Activated naive CD4-positive, alpha-beta T cell treated with anti-CD3 and anti-CD28 coated beads for 36 hours (primary cell): ENCODE measurements at regions not wholly inside any gene's neighbourhood (a gene's known extent, or its start where the extent isn't known, plus 50 kb on each side); places are given as distances from the start of the nearest gene placed in this dataset.
"Not testable (repeated sequence)": the region's sequence is repeated elsewhere in the genome, so short reads cannot be mapped to it uniquely, and the experiment has no call there.

Experiments used
- CTCF ChIA-PET: fragments of 350-600 bp; sonication (Branson Sonifier 250); formaldehyde crosslinking; loops from one replicate; lab custom pipeline; 2021; ENCODE audit warnings: antibody characterized with exemption; lab: Charles Lee
- DNase-seq: peaks from one replicate; pipeline ENCODE4 v3.0.0-alpha.2; 2020
- H3K27ac Mint-ChIP-seq: one replicate; pipeline ENCODE4 v1.8.0; 2021; ENCODE audit warnings: mild to moderate bottlenecking, mixed read lengths
- H3K27me3 Mint-ChIP-seq: one replicate; pipeline ENCODE4 v1.8.0; 2021; ENCODE audit warnings: low read depth, mixed read lengths
- H3K36me3 Mint-ChIP-seq: one replicate; pipeline ENCODE4 v1.8.0; 2021; ENCODE audit warnings: low read depth, mixed read lengths
- H3K4me1 Mint-ChIP-seq: one replicate; pipeline ENCODE4 v1.8.0; 2021; ENCODE audit warnings: low read depth, mixed read lengths
- H3K4me3 Mint-ChIP-seq: one replicate; pipeline ENCODE4 v1.8.0; 2021; ENCODE audit warnings: mild to moderate bottlenecking, moderate library complexity, mixed read lengths
- H3K9me3 Mint-ChIP-seq: one replicate; pipeline ENCODE4 v1.8.0; 2021; ENCODE audit warnings: mixed read lengths
- intact Hi-C: fragments of 100-400 bp; cut with micrococcal nuclease; formaldehyde crosslinking; loops from one replicate; pipeline ENCODE4 v1.15.1; 2023

DNA sequence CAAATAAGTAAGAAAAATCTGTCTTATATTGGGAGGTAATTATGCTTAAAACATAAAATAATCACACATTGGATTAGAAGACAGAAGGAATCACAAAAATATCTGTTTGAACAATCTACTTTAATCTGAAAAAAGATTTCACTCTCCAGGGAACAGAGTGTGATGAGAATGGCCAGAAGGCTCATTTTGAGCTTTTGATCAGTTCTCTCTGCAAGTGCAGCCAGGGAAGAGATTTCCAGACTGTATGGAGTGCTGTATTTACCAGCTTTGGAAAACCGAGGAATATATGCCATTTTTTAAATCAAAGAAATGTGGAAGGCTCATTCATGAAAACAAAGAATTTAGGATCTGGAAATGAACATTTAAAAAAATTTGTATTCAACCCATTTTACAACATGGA lies 83.0 kb upstream of the WAC start:
- H3K4me1 Mint-ChIP-seq, result no peaks in the 10 kb centered on the region
- H3K27me3 Mint-ChIP-seq, result peaks cover 6% of the 10 kb centered on the region
- H3K4me3 Mint-ChIP-seq, result no peak overlapping the region
- CTCF ChIA-PET, result interaction anchor here (1.2 kb wide), 1 partner anchor 18 kb away, joined by 3 read pairs; no protein-coding TSS in a partner anchor
- peaks cover 1% of the 10 kb centered on the region for H3K9me3 Mint-ChIP-seq
- no peak overlapping the region for H3K27ac Mint-ChIP-seq
- intact Hi-C loops, result no loop called here
- no peak for DNase-seq
- H3K36me3 Mint-ChIP-seq, result no peaks in the 10 kb centered on the region

GRCh38 chr10:28453926-28454325 lies 79.0 kb upstream of the WAC start:
- intact Hi-C loops, result no loop called here
- peaks cover 6% of the 10 kb centered on the region for H3K27me3 Mint-ChIP-seq
- H3K9me3 Mint-ChIP-seq, result peaks cover 2% of the 10 kb centered on the region
- H3K4me3 Mint-ChIP-seq, result no peak overlapping the region
- DNase-seq, result no peak
- H3K4me1 Mint-ChIP-seq, result no peaks in the 10 kb centered on the region
- no peaks in the 10 kb centered on the region for H3K36me3 Mint-ChIP-seq
- no peak overlapping the region for H3K27ac Mint-ChIP-seq
- CTCF ChIA-PET, result interaction anchor here (0.7 kb wide), 1 partner anchor 24 kb away, joined by 3 read pairs; no protein-coding TSS in a partner anchor

- H3K4me3 Mint-ChIP-seq, result no peak overlapping the region
- DNase-seq, result no peak
- H3K36me3 Mint-ChIP-seq, result no peaks in the 10 kb centered on the region
- peaks cover 4% of the 10 kb centered on the region for H3K27me3 Mint-ChIP-seq
- H3K27ac Mint-ChIP-seq, result no peak overlapping the region
- H3K9me3 Mint-ChIP-seq, result peaks cover 2% of the 10 kb centered on the region
- H3K4me1 Mint-ChIP-seq, result no peaks in the 10 kb centered on the region
- CTCF ChIA-PET, result no interaction called here
- intact Hi-C loops, result no loop called here
Observed at GRCh38 chr10:28457110-28457509, 75.8 kb upstream of the WAC start.

DNA sequence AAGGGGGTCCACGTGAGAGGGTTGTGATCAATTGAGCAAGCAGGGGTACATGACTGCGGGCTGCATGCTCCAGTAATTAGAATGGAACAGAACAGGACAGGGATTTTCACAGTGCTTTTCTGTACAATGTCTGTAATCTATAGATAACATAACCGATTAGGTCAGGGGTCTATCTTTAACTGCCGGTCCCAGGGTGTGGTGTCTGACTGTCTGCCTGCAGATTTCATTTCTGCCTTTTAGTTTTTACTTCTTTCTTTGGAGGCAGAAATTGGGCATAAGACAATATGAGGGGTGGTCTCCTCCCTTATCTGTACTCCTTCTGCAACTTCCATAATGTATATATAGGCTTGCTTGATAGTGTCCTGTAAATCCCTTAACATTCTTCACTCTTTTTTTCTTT lies 75.0 kb upstream of the WAC start:
- H3K4me1 Mint-ChIP-seq, DNase-seq, intact Hi-C loops, H3K9me3 Mint-ChIP-seq, H3K27me3 Mint-ChIP-seq, H3K27ac Mint-ChIP-seq, CTCF ChIA-PET, H3K4me3 Mint-ChIP-seq, H3K36me3 Mint-ChIP-seq: not testable (repeated sequence)

DNA sequence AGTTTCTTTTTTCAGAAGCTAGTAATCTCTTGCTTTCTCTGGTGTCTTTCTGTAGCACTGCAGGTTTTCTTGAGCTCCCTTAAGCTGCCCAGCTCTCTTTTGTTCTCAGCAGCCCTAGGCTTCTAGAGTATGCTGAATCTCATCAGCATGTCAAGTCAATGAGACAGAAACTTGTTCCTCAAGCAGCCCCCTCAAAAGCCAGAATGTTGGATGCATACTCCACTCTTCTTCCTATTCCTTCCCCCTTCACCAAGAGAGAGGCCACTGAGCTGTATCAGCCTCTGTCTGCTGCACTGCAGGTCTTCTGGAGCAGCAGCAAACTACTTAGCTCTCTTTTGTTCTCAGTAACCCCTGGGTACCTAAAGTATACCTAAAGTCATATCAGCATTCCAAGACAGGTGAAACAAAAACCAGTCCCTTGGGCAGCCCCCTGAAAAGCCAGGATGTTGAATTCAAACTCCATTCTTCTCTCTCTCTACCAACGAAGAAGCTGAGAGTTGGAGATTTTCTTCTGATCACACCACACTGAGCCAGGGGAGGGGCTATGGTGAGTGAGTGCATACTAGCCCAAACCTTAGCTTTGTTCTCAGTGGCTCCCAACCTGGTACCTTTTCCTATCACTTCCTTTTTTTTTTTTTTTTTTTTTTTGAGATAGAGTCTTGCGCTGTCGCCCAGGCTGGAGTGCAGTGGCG lies 73.3 kb upstream of the WAC start:
- DNase-seq, result no peak
- intact Hi-C loops, result no loop called here
- Mint-ChIP-seq H3K27ac (no peak overlapping the region), H3K9me3 (peaks cover 1% of the 10 kb centered on the region), H3K27me3 (no peaks in the 10 kb centered on the region), H3K4me3 (no peak overlapping the region), H3K36me3 (no peaks in the 10 kb centered on the region), H3K4me1 (no peaks in the 10 kb centered on the region)
- CTCF ChIA-PET, result no interaction called here

- no peak for DNase-seq
- H3K36me3 Mint-ChIP-seq, result no peaks in the 10 kb centered on the region
- no peaks in the 10 kb centered on the region for H3K4me1 Mint-ChIP-seq
- no peaks in the 10 kb centered on the region for H3K9me3 Mint-ChIP-seq
- no peak overlapping the region for H3K27ac Mint-ChIP-seq
- intact Hi-C loops, result no loop called here
- CTCF ChIA-PET, result no interaction called here
- no peaks in the 10 kb centered on the region for H3K27me3 Mint-ChIP-seq
- no peak overlapping the region for H3K4me3 Mint-ChIP-seq
Observed at GRCh38 chr10:28463141-28463540, 69.8 kb upstream of the WAC start.

GRCh38 chr10:28463676-28464395 lies 69.1 kb upstream of the WAC start:
- Mint-ChIP-seq H3K4me3 (no peak overlapping the region), H3K4me1 (no peaks in the 10 kb centered on the region), H3K27me3 (no peaks in the 10 kb centered on the region), H3K36me3 (no peaks in the 10 kb centered on the region), H3K27ac (no peak overlapping the region), H3K9me3 (no peaks in the 10 kb centered on the region)
- CTCF ChIA-PET, result interaction anchor here (0.6 kb wide), 1 partner anchor 228 kb away, joined by 3 read pairs; no protein-coding TSS in a partner anchor
- no peak for DNase-seq
- intact Hi-C loops, result no loop called here

DNA sequence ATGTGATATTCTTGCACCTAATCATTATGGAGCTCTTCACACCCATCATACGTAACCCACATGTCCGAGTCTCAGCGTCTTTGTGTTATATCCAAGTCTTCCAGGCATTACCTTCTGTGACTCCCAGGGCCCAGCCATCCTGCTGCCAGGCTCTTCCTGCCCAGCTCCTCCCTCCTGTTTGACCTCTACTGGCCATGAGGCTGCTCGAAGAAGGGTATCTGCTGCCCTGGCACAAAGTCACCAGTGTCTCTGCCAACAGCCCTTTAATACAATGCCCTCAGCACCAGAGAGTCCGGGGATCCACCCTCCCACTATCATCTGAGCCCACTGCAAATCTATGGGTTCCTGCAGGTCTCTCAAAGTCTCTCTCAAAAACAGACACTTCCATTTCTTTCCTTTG lies 65.3 kb upstream of the WAC start:
- Mint-ChIP-seq H3K36me3 (no peaks in the 10 kb centered on the region), H3K27ac (no peak overlapping the region), H3K4me3 (no peak overlapping the region), H3K9me3 (no peaks in the 10 kb centered on the region), H3K4me1 (no peaks in the 10 kb centered on the region), H3K27me3 (no peaks in the 10 kb centered on the region)
- CTCF ChIA-PET, result no interaction called here
- no peak for DNase-seq
- intact Hi-C loops, result no loop called here

DNA sequence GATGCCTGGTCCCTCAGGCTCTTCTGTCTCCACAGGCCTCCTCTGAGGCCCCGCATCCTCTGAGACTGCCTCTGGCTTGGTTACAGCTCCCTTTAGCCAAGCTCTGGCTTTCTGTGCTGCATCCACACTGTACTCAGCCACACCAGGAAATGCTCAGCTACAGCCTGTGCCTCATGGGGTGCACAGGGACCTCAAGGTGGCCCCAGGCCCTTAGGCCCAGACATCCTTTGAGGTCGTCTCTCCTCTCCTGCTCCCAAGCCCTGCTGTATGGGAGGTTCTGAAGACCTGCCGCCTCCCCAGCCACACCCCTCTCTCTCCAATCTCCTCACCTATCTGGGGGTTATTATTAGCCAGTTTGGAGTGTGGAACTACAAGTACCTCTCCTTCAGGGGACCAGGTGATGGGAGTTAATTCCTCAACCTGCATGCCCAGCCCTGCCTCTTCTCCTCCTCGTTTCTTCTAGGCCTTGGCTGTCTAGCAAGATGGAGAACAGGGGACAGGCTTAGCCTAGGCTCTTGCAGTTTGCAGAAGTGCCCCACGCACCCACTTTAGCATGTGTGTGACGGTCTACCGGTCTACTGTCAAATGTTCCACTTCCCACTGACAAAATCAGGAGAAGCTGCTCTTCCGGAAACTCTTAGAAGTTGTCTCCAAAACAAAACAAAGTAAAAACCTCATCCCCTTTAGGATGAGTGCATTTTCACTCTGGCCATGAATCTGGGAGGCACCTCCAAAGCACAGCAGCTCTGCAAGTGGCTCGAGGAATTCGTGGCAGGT lies 64.0 kb upstream of the WAC start:
- intact Hi-C loops, result no loop called here
- Mint-ChIP-seq H3K36me3 (no peaks in the 10 kb centered on the region), H3K9me3 (no peaks in the 10 kb centered on the region), H3K4me3 (no peak overlapping the region), H3K4me1 (no peaks in the 10 kb centered on the region), H3K27ac (no peak overlapping the region), H3K27me3 (no peaks in the 10 kb centered on the region)
- CTCF ChIA-PET, result interaction anchor here (1.0 kb wide), 1 partner anchor 120 kb away, joined by 4 read pairs; no protein-coding TSS in a partner anchor
- no peak for DNase-seq

DNA sequence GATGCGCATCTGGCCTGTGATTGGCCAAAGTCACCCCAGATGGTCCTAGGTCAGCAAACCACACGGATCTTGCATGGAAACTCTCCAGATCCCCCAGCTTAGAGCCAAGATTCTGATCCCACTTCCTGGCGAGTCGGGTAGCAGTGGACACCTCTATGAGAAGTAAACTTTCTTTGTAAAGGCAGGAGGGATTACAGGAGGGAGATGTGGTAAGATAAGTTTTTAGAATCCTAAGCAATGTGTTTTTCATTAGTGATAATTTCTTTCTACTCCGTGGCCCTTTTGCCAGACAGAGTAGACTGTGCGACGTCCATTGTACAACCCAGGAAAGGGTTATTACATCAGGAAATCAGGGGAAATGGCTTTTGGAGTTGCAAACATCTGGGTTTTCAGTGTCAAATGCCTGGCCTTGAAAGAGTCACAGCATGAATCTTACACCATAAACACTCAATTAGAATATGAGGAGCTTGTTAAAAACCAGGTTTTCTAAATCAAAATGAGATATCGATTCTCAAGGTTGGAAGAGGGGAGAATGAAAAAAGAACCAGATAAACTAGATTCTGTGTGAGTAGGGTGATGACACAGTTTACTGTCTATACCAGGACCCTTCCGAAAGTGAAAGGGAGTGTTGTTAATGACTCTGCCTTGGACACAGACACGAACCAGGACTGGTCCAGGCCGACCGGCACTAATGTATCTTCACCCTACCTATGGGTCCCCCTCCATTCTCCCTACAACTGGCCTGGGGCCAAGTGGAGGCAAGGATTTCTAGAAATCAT lies 61.9 kb upstream of the WAC start:
- no peak overlapping the region for H3K4me3 Mint-ChIP-seq
- H3K36me3 Mint-ChIP-seq, result no peaks in the 10 kb centered on the region
- H3K27me3 Mint-ChIP-seq, result no peaks in the 10 kb centered on the region
- DNase-seq, result no peak
- no peaks in the 10 kb centered on the region for H3K9me3 Mint-ChIP-seq
- CTCF ChIA-PET, result no interaction called here
- H3K4me1 Mint-ChIP-seq, result no peaks in the 10 kb centered on the region
- intact Hi-C loops, result no loop called here
- H3K27ac Mint-ChIP-seq, result no peak overlapping the region

GRCh38 chr10:28471652-28472050 lies 61.3 kb upstream of the WAC start:
- no peak for DNase-seq
- no peaks in the 10 kb centered on the region for H3K9me3 Mint-ChIP-seq
- no peak overlapping the region for H3K27ac Mint-ChIP-seq
- CTCF ChIA-PET, result no interaction called here
- no peaks in the 10 kb centered on the region for H3K36me3 Mint-ChIP-seq
- H3K4me3 Mint-ChIP-seq, result no peak overlapping the region
- H3K27me3 Mint-ChIP-seq, result no peaks in the 10 kb centered on the region
- no peaks in the 10 kb centered on the region for H3K4me1 Mint-ChIP-seq
- intact Hi-C loops, result no loop called here

DNA sequence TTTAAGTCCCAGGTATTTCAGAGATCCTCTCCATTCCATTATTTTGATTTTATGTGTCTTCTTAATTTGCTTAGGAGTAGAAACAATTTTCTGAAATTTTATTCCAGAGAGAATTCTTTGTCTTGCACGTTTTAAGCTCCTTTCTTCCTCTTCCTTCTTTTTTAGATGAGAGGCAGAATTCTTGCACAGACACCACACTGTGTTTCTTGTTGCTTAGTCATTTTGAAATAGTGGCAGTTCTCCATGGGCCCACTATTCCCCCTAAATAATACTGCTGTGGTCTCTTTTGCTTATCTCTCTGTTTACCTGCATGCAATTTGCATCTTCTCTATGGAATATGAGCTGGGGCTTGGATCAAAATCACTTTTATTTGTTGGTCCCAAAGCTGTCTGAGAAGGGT lies 54.3 kb upstream of the WAC start:
- intact Hi-C loops, result no loop called here
- DNase-seq, result no peak
- no peaks in the 10 kb centered on the region for H3K36me3 Mint-ChIP-seq
- CTCF ChIA-PET, result interaction anchor here (0.6 kb wide), 1 partner anchor 25 kb away, joined by 3 read pairs; no protein-coding TSS in a partner anchor
- no peaks in the 10 kb centered on the region for H3K4me1 Mint-ChIP-seq
- no peak overlapping the region for H3K4me3 Mint-ChIP-seq
- H3K27ac Mint-ChIP-seq, result no peak overlapping the region
- peaks cover 7% of the 10 kb centered on the region for H3K27me3 Mint-ChIP-seq
- H3K9me3 Mint-ChIP-seq, result peaks cover 3% of the 10 kb centered on the region
